ENCODE measurements at regions not wholly inside any gene's neighbourhood (a gene's known extent, or its start where the extent isn't known, plus 50 kb on each side); places are given as distances from the start of the nearest gene placed in this dataset.

DNA sequence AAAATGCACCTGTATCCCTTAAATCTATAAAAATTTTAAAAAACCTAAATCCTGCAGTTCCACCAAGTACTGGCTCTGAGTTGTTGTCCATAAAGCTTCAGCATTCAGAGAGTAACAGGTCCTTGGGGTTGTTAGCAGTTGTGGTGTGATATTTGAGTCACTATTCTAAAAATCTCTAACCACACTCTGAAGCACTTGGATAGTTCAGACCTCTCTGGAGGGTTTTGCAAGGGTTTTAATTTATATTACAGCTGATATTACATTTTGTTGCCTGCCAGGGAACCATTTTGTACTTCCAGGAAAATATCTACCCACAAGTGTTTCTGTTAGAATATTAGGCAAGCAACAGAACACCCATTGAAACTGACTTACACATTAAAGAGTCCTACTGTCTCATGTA is 255.6 kb downstream of the TBL1XR1 start:
- ATAC-seq (replicated peaks) (no peak), DNase-seq (no peak)
- H3K4me1 Mint-ChIP-seq, result no peaks in the 10 kb centered on the region
- no peaks in the 10 kb centered on the region for H3K9me3 Mint-ChIP-seq
- no peaks in the 10 kb centered on the region for H3K36me3 Mint-ChIP-seq
- H3K27ac Mint-ChIP-seq, result no peak overlapping the region
- H3K27me3 Mint-ChIP-seq, result peaks cover 0 to 7% of the 10 kb centered on the region in 2 donors
- H3K4me3 Mint-ChIP-seq, result no peak overlapping the region

DNA sequence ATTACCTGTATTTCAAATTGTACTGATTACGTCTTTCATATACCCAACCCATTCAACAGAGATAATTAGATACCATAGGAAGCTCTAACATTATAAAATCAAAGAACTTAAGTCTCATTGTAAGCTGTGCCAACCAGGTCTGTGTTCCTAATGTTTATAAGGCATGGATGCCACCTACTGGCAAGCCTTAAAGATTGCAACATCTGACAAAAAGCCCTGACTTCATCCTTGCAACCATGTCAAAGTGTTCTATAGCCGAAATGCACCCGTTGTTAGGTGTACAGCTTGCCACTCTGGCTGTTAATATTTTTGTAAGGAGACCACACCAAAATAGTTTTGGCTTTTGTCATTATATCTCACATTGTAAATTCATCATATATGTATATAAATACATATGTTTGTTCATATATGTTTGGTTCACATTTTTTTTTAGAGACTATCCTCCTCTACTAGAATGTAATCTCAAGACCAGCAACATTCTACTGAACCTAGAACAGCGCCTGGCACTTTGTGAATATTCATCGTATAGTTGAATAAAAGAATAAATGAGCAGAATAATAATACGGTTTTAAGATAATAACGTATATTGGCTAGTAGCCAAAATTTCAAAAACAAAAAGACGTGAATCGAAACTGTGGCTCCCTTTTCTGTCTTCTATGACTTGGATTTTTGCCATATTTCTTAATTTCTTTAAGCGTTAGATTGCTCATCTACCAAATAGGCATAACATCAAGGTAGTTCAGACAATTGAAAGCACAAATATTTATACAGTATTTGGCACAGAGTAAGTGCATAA is 258.1 kb downstream of the TBL1XR1 start:
- H3K36me3 Mint-ChIP-seq, result no peaks in the 10 kb centered on the region
- H3K9me3 Mint-ChIP-seq, result no peaks in the 10 kb centered on the region
- no peaks in the 10 kb centered on the region for H3K4me1 Mint-ChIP-seq
- H3K4me3 Mint-ChIP-seq, result no peak overlapping the region
- DNase-seq (peak; percentile 26), ATAC-seq (replicated peaks) (peak; percentile 82 to 90)
- peaks cover 0 to 13% of the 10 kb centered on the region in 2 donors for H3K27me3 Mint-ChIP-seq
- H3K27ac Mint-ChIP-seq, result no peak overlapping the region

GRCh38 chr3:176937994-176938393 is 259.3 kb downstream of the TBL1XR1 start:
- DNase-seq (no peak), ATAC-seq (replicated peaks) (no peak)
- no peaks in the 10 kb centered on the region for H3K4me1 Mint-ChIP-seq
- H3K27me3 Mint-ChIP-seq, result peaks cover 0 to 13% of the 10 kb centered on the region in 2 donors
- H3K36me3 Mint-ChIP-seq, result no peaks in the 10 kb centered on the region
- H3K27ac Mint-ChIP-seq, result no peak overlapping the region
- no peaks in the 10 kb centered on the region for H3K9me3 Mint-ChIP-seq
- no peak overlapping the region for H3K4me3 Mint-ChIP-seq

DNA sequence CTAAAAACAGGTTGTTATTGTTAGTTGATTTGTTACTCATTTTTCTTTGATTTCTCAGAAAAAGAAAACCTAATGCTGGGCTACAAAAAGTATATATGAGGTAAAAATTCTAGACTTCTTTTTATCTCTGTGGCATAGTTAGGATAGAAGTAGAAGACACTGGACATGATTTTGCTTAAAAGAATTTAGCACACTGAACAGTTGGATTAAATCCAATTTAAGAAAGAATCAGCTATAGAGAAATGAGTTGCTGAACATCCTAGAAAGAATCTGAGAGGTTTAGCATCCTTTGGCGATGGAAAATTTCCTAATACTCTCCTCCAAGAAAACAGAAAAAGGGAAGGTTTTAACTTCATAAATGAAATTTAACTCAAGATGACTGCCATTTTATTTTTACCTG is 259.7 kb downstream of the TBL1XR1 start:
- Mint-ChIP-seq H3K27me3 (peaks cover 0 to 13% of the 10 kb centered on the region in 2 donors), H3K4me1 (no peaks in the 10 kb centered on the region), H3K36me3 (no peaks in the 10 kb centered on the region), H3K27ac (no peak overlapping the region), H3K9me3 (no peaks in the 10 kb centered on the region), H3K4me3 (no peak overlapping the region)
- DNase-seq, result no peak
- ATAC-seq (replicated peaks), result no peak

- no peak for ATAC-seq (replicated peaks)
- H3K27me3 Mint-ChIP-seq, result peaks cover 0 to 9% of the 10 kb centered on the region in 2 donors
- DNase-seq, result no peak
- H3K36me3 Mint-ChIP-seq, result no peaks in the 10 kb centered on the region
- H3K4me1 Mint-ChIP-seq, result no peaks in the 10 kb centered on the region
- H3K4me3 Mint-ChIP-seq, result no peak overlapping the region
- no peak overlapping the region for H3K27ac Mint-ChIP-seq
- H3K9me3 Mint-ChIP-seq, result no peaks in the 10 kb centered on the region
Measured at GRCh38 chr3:176935194-176935888, 261.9 kb downstream of the TBL1XR1 start.

GRCh38 chr3:176934698-176935097 is 262.6 kb downstream of the TBL1XR1 start:
- no peak overlapping the region for H3K4me3 Mint-ChIP-seq
- no peak for ATAC-seq (replicated peaks)

DNA sequence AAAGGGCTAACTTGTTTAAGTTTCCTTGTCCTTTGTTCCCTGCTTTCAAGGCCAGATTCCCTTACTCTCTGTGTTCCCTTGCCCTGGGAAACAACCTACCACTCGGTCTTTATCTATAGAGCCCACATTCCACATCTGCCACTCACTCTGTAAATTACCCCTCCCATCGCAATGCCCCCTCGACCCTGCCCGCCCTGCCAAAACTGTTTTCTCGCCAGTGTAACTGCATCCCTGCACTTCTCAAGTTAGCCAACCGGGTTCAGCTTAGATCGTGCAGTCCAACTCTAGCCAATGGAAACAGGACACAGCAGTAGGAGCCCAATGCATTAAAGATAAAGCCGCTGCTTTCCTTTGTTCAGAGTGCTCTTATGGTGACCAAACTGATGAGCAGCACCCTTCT is 263.6 kb downstream of the TBL1XR1 start:
- H3K27ac Mint-ChIP-seq, result no peak overlapping the region
- peaks cover 0 to 6% of the 10 kb centered on the region in 2 donors for H3K27me3 Mint-ChIP-seq
- H3K36me3 Mint-ChIP-seq, result no peaks in the 10 kb centered on the region
- DNase-seq (no peak), ATAC-seq (replicated peaks) (no peak)
- H3K4me1 Mint-ChIP-seq, result no peaks in the 10 kb centered on the region
- H3K4me3 Mint-ChIP-seq, result no peak overlapping the region
- no peaks in the 10 kb centered on the region for H3K9me3 Mint-ChIP-seq

More at GRCh38 chr3:176934698-176935097, 262.6 kb downstream of the TBL1XR1 start:
- no peaks in the 10 kb centered on the region for H3K4me1 Mint-ChIP-seq
- no peaks in the 10 kb centered on the region for H3K9me3 Mint-ChIP-seq
- H3K27ac Mint-ChIP-seq, result no peak overlapping the region
- H3K36me3 Mint-ChIP-seq, result no peaks in the 10 kb centered on the region
- peaks cover 0 to 6% of the 10 kb centered on the region in 2 donors for H3K27me3 Mint-ChIP-seq
- no peak for DNase-seq

GRCh38 chr3:176932433-176932832 is 264.8 kb downstream of the TBL1XR1 start:
- no peaks in the 10 kb centered on the region for H3K36me3 Mint-ChIP-seq
- DNase-seq, result no peak
- H3K4me3 Mint-ChIP-seq, result no peak overlapping the region
- no peak overlapping the region for H3K27ac Mint-ChIP-seq
- H3K27me3 Mint-ChIP-seq, result peaks cover 0 to 6% of the 10 kb centered on the region in 2 donors
- peaks cover 0 to under 1% of the 10 kb centered on the region in 2 donors for H3K4me1 Mint-ChIP-seq
- ATAC-seq (replicated peaks), result no peak
- no peaks in the 10 kb centered on the region for H3K9me3 Mint-ChIP-seq

GRCh38 chr3:176931991-176932390 is 265.3 kb downstream of the TBL1XR1 start:
- no peaks in the 10 kb centered on the region for H3K36me3 Mint-ChIP-seq
- H3K4me1 Mint-ChIP-seq, result peaks cover 3 to 5% of the 10 kb centered on the region in 2 donors
- H3K9me3 Mint-ChIP-seq, result no peaks in the 10 kb centered on the region
- no peak overlapping the region for H3K27ac Mint-ChIP-seq
- peaks cover 0 to 10% of the 10 kb centered on the region in 2 donors for H3K27me3 Mint-ChIP-seq
- no peak overlapping the region for H3K4me3 Mint-ChIP-seq
- no peak for DNase-seq
- no peak for ATAC-seq (replicated peaks)

DNA sequence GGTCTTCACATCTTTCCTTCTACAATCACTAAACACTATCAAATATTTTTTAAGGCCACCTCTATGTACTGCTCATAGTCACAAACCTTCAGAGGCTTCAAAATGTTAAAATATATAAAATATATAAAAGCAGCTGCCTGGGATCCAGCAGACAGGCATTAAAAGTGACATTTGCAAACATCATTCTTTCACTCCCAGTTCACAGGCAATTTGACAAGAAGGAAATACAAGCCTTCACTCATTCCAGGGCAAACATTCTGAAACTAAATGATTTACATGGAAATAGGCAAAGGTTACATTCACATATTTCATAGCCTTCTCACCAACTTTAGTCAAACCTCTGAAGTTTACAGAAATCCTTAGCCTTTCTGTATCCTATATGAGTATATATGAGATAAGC is 266.3 kb downstream of the TBL1XR1 start:
- H3K4me1 Mint-ChIP-seq, result peaks cover 3 to 7% of the 10 kb centered on the region in 2 donors
- H3K9me3 Mint-ChIP-seq, result no peaks in the 10 kb centered on the region
- H3K4me3 Mint-ChIP-seq, result no peak overlapping the region
- no peak overlapping the region for H3K27ac Mint-ChIP-seq
- no peaks in the 10 kb centered on the region for H3K36me3 Mint-ChIP-seq
- peaks cover 0 to 11% of the 10 kb centered on the region in 2 donors for H3K27me3 Mint-ChIP-seq
- DNase-seq, result no peak
- ATAC-seq (replicated peaks), result no peak

GRCh38 chr3:176928582-176928931 is 268.7 kb downstream of the TBL1XR1 start:
- H3K36me3 Mint-ChIP-seq, result no peaks in the 10 kb centered on the region
- H3K4me1 Mint-ChIP-seq, result peaks cover 3 to 7% of the 10 kb centered on the region in 2 donors
- H3K9me3 Mint-ChIP-seq, result no peaks in the 10 kb centered on the region
- H3K27ac Mint-ChIP-seq, result no peak overlapping the region
- H3K4me3 Mint-ChIP-seq, result no peak overlapping the region
- no peak for DNase-seq
- H3K27me3 Mint-ChIP-seq, result peaks cover 0 to 5% of the 10 kb centered on the region in 2 donors
- no peak for ATAC-seq (replicated peaks)

DNA sequence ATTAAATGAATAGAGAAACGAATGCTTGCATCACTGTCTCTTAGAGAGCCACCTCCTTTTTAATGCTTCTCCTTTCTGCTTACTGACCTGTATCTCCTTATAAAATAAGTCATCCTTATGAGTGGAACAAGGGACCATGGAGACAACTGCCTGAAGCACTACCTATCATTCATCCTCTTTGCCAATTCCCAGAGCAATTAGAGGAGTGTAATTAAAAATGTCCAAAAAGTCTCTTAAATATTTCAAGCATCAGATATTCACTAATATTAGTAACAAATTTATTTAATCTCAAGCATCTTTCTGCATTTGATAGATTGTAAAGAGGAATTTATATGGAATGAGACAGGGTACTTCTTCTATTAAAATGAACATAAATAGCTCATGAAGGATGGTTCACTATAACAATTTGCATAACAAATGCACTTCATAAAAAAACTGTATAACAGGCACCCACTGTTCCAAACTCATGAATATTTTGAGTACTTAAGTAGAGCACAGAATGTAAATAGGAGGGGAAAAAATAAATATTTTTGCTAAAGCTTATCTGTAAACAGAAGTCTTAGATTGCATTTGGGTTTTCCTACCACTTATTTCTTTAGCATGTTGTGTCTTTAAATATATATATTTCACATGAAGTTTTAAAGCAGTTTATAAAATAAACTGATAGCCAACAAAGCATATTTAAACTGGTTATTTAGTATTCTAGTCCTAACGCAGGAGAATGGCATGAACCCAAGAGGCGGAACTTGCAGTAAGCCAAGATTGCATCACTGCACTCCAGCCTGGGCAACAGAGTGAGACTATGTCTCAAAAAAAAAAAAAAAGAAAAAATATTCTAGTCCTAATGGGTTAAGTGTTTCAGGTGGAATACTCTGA is 269.3 kb downstream of the TBL1XR1 start:
- Mint-ChIP-seq H3K4me3 (no peak overlapping the region), H3K4me1 (peaks cover 3 to 7% of the 10 kb centered on the region in 2 donors), H3K27ac (no peak overlapping the region), H3K36me3 (no peaks in the 10 kb centered on the region), H3K9me3 (no peaks in the 10 kb centered on the region), H3K27me3 (peaks cover 0 to 5% of the 10 kb centered on the region in 2 donors)
- DNase-seq, result no peak
- ATAC-seq (replicated peaks), result no peak

DNA sequence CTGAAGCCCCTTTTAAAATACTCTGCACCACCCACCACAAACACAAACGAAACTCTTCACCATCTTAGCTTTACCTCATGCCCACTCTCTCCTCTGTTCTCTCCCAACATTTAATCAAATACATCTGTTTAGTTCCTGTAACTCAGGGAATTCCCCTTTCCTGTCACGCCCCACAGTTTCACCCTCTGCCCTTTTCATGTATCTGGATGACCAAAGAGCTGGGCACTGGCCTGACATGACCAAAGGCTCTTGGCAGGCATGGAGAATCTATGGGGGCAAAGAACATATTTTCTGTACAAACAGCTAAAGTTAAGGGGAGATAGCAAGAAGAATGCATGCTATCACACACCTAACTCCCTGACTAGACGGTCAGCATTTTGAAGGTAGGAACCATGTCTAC is 270.0 kb downstream of the TBL1XR1 start:
- Mint-ChIP-seq H3K36me3 (no peaks in the 10 kb centered on the region), H3K9me3 (no peaks in the 10 kb centered on the region), H3K27me3 (peaks cover 0 to 5% of the 10 kb centered on the region in 2 donors), H3K4me3 (no peak overlapping the region), H3K4me1 (peaks cover 3 to 7% of the 10 kb centered on the region in 2 donors), H3K27ac (no peak overlapping the region)
- DNase-seq (no peak), ATAC-seq (replicated peaks) (no peak)

DNA sequence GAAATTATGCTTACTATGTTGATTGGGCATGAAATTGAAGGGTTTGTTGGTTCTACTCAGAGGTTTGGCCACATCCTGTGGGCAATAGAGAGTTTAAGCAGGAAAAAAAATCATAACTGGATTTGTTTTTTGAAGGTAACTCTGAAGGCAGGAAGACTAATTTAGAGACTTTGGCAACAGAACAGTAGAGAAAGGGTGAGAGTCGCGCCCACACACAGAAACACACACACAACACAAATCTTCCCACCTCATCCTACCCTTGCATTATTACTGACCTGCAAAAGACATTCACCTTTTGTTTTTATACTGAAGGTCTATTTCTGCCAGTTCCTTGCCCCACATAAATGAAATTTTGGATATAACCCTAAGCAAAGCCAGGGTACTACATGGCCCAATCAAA is 270.6 kb downstream of the TBL1XR1 start:
- Mint-ChIP-seq H3K27me3 (peaks cover 0 to 5% of the 10 kb centered on the region in 2 donors), H3K4me3 (no peak overlapping the region), H3K9me3 (no peaks in the 10 kb centered on the region), H3K4me1 (peaks cover 3 to 7% of the 10 kb centered on the region in 2 donors), H3K27ac (no peak overlapping the region), H3K36me3 (no peaks in the 10 kb centered on the region)
- DNase-seq (no peak), ATAC-seq (replicated peaks) (no peak)

Data from stimulated activated naive B cell treated with anti-CD40 and anti-IgM and Interleukin-4, amounts not matched to agents 10 μg/mL and 1 μg/mL and 100 μg/mL, for 72 hours (primary cell).